ENCODE measurements at regions not wholly inside any gene's neighbourhood (a gene's known extent, or its start where the extent isn't known, plus 50 kb on each side); places are given as distances from the start of the nearest gene placed in this dataset.
"Not testable (repeated sequence)": the region's sequence is repeated elsewhere in the genome, so short reads cannot be mapped to it uniquely, and the experiment has no call there.

- ATAC-seq (ENCODE audit: low FRiP score) = no peak
- no peak for TF ChIP-seq CTCF (IDR thresholded peaks at IDR 0.05)
- no peak for DNase-seq (ENCODE audit: low spot score)
Measured at GRCh38 chr18:15005313-15006130, 257.6 kb downstream of the ANKRD30B start.

GRCh38 chr18:15006616-15007015, 258.6 kb downstream of the ANKRD30B start:
- ATAC-seq (ENCODE audit: low FRiP score); DNase-seq (ENCODE audit: low spot score): not testable (repeated sequence)

- DNase-seq (ENCODE audit: low spot score); ATAC-seq (ENCODE audit: low FRiP score): not testable (repeated sequence)
Measured at GRCh38 chr18:15026041-15026440, 278.1 kb downstream of the ANKRD30B start.

- DNase-seq (ENCODE audit: low spot score); ATAC-seq (ENCODE audit: low FRiP score): not testable (repeated sequence)
Measured at GRCh38 chr18:15028037-15028436, 280.1 kb downstream of the ANKRD30B start.

GRCh38 chr18:15060279-15060880, 312.4 kb downstream of the ANKRD30B start:
- not testable (repeated sequence) for ATAC-seq (ENCODE audit: low FRiP score); DNase-seq (ENCODE audit: low spot score)

GRCh38 chr18:15061289-15061896, 313.4 kb downstream of the ANKRD30B start:
- ATAC-seq (ENCODE audit: low FRiP score); DNase-seq (ENCODE audit: low spot score): not testable (repeated sequence)

- DNase-seq (ENCODE audit: low spot score); ATAC-seq (ENCODE audit: low FRiP score): not testable (repeated sequence)
Measured at GRCh38 chr18:15066434-15066833, 318.5 kb downstream of the ANKRD30B start.

GRCh38 chr18:15071311-15071710, 323.3 kb downstream of the ANKRD30B start:
- DNase-seq (ENCODE audit: low spot score) = not testable (repeated sequence)

More at GRCh38 chr18:15071311-15071710, 323.3 kb downstream of the ANKRD30B start:
- not testable (repeated sequence) for ATAC-seq (ENCODE audit: low FRiP score)
